ENCODE measurements at regions not wholly inside any gene's neighbourhood (a gene's known extent, or its start where the extent isn't known, plus 50 kb on each side); places are given as distances from the start of the nearest gene placed in this dataset.

DNA sequence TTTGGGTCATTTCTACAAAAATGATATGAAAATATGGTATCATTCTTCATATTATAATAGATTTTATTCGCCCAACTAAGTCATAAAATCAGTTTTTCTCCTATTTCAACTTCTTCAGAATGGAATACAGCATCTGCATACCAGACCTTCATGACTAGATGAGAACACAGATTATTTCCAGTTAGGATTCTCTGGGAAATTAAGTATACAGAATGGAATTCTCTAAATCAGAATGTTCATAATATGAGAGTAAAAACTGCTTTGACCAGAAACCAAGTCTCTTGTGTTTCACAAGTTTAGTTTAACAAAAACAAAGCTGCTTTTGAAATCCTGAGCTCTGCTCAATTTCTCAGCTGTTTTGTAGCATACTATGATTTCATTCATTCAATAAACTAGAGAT is 160.3 kb upstream of the SEMA3A start:
- Histone ChIP-seq H3K27me3 (ENCODE audit: control insufficient read depth, insufficient read depth, low read length) (no peaks in the 10 kb centered on the region), H3K36me3 (ENCODE audit: control insufficient read depth, insufficient read depth, low read length) (no peaks in the 10 kb centered on the region), H3K9ac (ENCODE audit: low read length) (no peak overlapping the region), H3K4me1 (ENCODE audit: control insufficient read depth, insufficient read depth, low read length) (no peaks in the 10 kb centered on the region), H3K4me3 (ENCODE audit: low read length) (no peak overlapping the region), H3K27ac (ENCODE audit: low read depth, low read length) (no peak overlapping the region)

DNA sequence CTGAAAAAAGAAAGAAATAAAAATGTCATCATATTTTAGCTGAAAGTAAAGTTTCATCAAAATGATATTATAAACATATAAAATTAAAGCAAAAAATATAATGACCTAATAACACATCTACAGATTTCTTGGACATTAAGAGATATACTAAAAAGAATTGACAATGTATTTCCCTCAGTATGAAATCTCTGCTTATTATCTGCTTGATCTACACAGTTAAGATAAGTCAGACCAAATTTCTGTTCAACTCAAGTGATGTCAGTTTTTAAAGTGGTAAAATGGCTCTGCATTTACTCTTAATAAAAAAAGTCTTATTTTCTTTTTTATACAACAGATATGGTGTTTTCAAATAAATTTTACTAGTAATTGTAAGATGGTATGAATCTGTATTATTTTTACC is 159.4 kb upstream of the SEMA3A start:
- no peak overlapping the region for H3K9ac ChIP-seq (ENCODE audit: low read length)
- H3K4me3 ChIP-seq (ENCODE audit: low read length), result no peak overlapping the region
- no peaks in the 10 kb centered on the region for H3K36me3 ChIP-seq (ENCODE audit: control insufficient read depth, insufficient read depth, low read length)
- H3K4me1 ChIP-seq (ENCODE audit: control insufficient read depth, insufficient read depth, low read length), result no peaks in the 10 kb centered on the region
- no peaks in the 10 kb centered on the region for H3K27me3 ChIP-seq (ENCODE audit: control insufficient read depth, insufficient read depth, low read length)
- no peak overlapping the region for H3K27ac ChIP-seq (ENCODE audit: low read depth, low read length)

DNA sequence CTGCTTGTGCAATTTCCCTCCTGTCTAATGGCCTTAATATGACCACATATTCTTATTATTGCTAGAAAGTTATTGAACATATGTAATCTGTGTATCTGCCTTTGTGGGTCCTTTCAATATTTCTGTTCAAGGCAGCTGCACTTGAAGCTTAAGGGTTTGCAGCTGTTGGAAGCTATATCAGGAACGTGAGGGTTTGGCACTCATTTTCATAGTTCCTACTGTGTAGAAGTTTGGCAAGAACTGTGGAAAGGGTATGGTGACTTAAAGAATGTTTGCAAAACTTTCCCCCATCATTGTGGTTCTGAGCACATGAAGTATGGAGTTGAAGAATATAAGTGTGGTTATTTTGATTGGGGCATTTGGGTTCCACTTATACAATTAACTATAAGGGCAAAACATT is 144.7 kb upstream of the SEMA3A start:
- Histone ChIP-seq H3K9ac (ENCODE audit: low read length) (no peak overlapping the region), H3K27me3 (ENCODE audit: control insufficient read depth, insufficient read depth, low read length) (no peaks in the 10 kb centered on the region), H3K4me3 (ENCODE audit: low read length) (no peak overlapping the region), H3K27ac (ENCODE audit: low read depth, low read length) (no peak overlapping the region), H3K4me1 (ENCODE audit: control insufficient read depth, insufficient read depth, low read length) (no peaks in the 10 kb centered on the region), H3K36me3 (ENCODE audit: control insufficient read depth, insufficient read depth, low read length) (no peaks in the 10 kb centered on the region)

DNA sequence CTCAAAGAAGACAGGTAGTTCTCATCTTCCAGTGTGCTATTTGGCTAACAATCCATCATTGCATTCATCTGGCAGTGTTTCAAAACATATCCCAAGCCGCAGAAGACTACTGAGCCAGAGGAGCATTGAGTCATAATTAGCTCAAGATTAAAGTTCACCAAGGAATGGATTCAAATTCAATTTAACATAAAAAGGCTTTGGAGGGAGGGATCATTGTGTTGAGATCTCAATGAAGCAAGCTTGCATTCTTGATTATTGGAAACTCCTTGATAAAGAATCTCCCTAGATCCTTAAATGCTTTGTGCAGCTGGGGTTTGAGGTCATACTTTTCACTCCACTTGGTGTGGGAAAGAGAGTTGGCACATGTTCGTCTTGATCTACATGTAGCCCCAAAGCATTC is 142.8 kb upstream of the SEMA3A start:
- Histone ChIP-seq H3K27ac (ENCODE audit: low read depth, low read length) (no peak overlapping the region), H3K36me3 (ENCODE audit: control insufficient read depth, insufficient read depth, low read length) (no peaks in the 10 kb centered on the region), H3K4me1 (ENCODE audit: control insufficient read depth, insufficient read depth, low read length) (no peaks in the 10 kb centered on the region), H3K27me3 (ENCODE audit: control insufficient read depth, insufficient read depth, low read length) (no peaks in the 10 kb centered on the region), H3K4me3 (ENCODE audit: low read length) (no peak overlapping the region), H3K9ac (ENCODE audit: low read length) (no peak overlapping the region)

DNA sequence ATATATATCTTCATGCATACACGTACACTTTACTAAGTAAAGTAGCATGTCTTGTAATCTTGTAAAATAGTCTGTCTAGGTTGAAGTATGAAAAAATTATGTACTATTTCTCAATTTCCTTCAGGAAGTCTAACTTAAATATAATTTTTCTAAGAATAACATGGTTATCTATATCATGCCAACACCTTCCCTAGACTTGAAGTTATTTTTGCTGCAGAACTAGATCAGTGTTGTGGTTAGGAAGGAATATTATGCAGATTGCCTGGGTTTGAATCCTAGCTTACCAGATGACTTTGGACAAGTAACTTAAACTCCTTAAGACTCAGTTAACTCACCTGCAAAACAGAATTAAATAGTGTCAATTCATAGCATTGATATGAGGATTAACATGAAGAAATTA is 142.2 kb upstream of the SEMA3A start:
- Histone ChIP-seq H3K4me3 (ENCODE audit: low read length) (no peak overlapping the region), H3K9ac (ENCODE audit: low read length) (no peak overlapping the region), H3K36me3 (ENCODE audit: control insufficient read depth, insufficient read depth, low read length) (no peaks in the 10 kb centered on the region), H3K4me1 (ENCODE audit: control insufficient read depth, insufficient read depth, low read length) (no peaks in the 10 kb centered on the region), H3K27me3 (ENCODE audit: control insufficient read depth, insufficient read depth, low read length) (no peaks in the 10 kb centered on the region), H3K27ac (ENCODE audit: low read depth, low read length) (no peak overlapping the region)

DNA sequence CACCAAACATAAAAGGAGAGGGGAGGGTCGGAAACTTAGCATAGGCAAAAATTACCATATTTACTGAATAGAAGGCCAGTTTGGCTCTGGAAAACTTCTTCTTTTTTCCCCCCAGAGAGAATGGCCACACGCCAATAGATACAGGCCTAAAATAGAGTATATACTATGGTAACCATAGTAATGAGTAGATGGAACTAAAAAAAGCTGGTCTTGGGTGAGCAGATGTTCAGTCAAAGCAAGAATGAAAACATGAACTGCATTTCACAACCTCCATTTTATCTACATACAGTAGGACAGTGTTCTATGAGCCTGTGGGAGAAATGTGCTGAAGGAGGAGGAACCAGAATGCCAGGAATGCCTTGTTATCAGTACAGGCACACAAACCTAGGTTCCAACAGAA is 141.7 kb upstream of the SEMA3A start:
- Histone ChIP-seq H3K27ac (ENCODE audit: low read depth, low read length) (no peak overlapping the region), H3K27me3 (ENCODE audit: control insufficient read depth, insufficient read depth, low read length) (no peaks in the 10 kb centered on the region), H3K9ac (ENCODE audit: low read length) (no peak overlapping the region), H3K36me3 (ENCODE audit: control insufficient read depth, insufficient read depth, low read length) (no peaks in the 10 kb centered on the region), H3K4me3 (ENCODE audit: low read length) (no peak overlapping the region), H3K4me1 (ENCODE audit: control insufficient read depth, insufficient read depth, low read length) (no peaks in the 10 kb centered on the region)

DNA sequence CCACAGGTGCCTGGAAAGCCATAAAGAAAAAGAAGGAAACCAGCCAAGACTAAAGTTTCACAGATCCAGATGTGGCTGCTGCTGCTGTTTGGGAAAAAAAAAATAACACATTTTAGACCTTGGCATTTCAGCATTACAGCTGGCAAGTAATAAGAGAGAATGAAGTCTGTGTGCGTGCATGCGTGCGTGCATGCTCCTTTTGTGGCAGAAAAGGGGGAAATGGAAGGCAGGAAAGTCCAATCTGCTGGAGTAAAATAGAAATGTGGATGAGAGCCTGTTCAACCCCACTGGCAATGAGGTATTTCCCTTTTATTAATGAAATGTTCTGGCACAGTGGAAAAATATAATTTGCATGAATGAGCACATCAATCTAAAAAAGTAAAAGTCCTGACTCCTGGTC is 137.0 kb upstream of the SEMA3A start:
- no peaks in the 10 kb centered on the region for H3K4me1 ChIP-seq (ENCODE audit: control insufficient read depth, insufficient read depth, low read length)
- no peak overlapping the region for H3K9ac ChIP-seq (ENCODE audit: low read length)
- H3K27me3 ChIP-seq (ENCODE audit: control insufficient read depth, insufficient read depth, low read length), result no peaks in the 10 kb centered on the region
- H3K36me3 ChIP-seq (ENCODE audit: control insufficient read depth, insufficient read depth, low read length), result no peaks in the 10 kb centered on the region
- H3K4me3 ChIP-seq (ENCODE audit: low read length), result no peak overlapping the region
- no peak overlapping the region for H3K27ac ChIP-seq (ENCODE audit: low read depth, low read length)

DNA sequence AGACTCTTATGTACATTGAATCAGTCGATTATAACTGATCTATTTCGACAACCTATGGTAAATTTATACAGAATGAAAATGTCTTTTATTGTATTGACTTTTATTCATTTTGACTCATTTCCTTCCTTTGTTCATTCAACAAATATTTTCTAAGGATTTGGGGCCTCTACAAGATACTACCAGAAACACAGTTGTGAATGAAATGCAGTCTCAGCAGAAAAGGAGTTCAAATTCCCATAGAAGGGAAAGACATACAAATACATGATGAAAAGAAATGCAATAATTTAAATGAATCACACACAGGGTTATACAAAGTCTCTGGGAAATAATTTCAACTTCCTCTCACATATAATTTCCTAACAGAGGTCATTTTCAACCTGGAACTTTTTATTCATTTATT is 134.0 kb upstream of the SEMA3A start:
- H3K4me3 ChIP-seq (ENCODE audit: low read length), result no peak overlapping the region
- H3K36me3 ChIP-seq (ENCODE audit: control insufficient read depth, insufficient read depth, low read length), result no peaks in the 10 kb centered on the region
- H3K9ac ChIP-seq (ENCODE audit: low read length), result no peak overlapping the region
- no peaks in the 10 kb centered on the region for H3K4me1 ChIP-seq (ENCODE audit: control insufficient read depth, insufficient read depth, low read length)
- H3K27ac ChIP-seq (ENCODE audit: low read depth, low read length), result no peak overlapping the region
- no peaks in the 10 kb centered on the region for H3K27me3 ChIP-seq (ENCODE audit: control insufficient read depth, insufficient read depth, low read length)

DNA sequence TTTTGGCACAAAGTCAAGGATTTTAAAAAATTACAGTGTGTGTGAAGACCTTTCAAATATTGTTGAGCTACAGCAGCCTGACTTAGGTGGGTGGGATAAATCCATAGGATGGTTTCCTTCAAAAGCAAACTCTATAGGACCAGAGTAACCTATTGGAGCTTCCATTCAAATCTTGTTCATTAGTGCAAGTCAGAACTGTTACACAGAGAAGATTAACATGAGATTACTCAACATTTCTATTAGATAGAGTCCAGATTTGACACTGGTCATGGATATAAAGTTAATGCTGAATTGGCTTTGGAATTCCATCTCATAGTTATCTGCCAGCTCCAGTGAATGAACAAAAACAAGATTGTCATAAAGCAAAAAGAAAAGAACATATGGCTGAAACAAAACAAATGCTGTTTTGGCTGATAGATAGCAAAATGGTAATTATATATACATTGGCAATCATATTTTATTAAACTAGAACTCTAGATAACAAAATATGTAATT is 129.6 kb upstream of the SEMA3A start:
- Histone ChIP-seq H3K27me3 (ENCODE audit: control insufficient read depth, insufficient read depth, low read length) (no peaks in the 10 kb centered on the region), H3K4me1 (ENCODE audit: control insufficient read depth, insufficient read depth, low read length) (no peaks in the 10 kb centered on the region), H3K36me3 (ENCODE audit: control insufficient read depth, insufficient read depth, low read length) (no peaks in the 10 kb centered on the region), H3K9ac (ENCODE audit: low read length) (no peak overlapping the region), H3K27ac (ENCODE audit: low read depth, low read length) (no peak overlapping the region), H3K4me3 (ENCODE audit: low read length) (no peak overlapping the region)

DNA sequence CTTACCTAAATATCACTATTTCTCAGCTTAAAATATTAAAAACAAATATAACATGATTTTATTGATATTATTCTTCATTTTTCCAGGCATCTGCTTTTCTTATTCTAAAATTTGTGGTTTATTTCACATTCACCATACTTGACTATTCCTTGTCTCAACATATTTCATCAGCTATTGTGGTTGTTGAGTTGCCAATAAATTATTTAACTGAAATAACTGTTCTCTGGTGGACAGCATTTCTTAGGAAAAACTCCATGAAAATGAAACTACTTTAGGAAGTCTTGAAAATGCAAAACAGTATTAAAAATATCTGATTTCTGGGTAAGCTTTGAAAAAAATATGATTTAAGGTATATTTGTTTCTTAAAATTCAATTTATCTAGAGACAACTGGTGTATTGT is 122.9 kb upstream of the SEMA3A start:
- Histone ChIP-seq H3K4me3 (ENCODE audit: low read length) (no peak overlapping the region), H3K9ac (ENCODE audit: low read length) (no peak overlapping the region), H3K27me3 (ENCODE audit: control insufficient read depth, insufficient read depth, low read length) (no peaks in the 10 kb centered on the region), H3K27ac (ENCODE audit: low read depth, low read length) (no peak overlapping the region), H3K4me1 (ENCODE audit: control insufficient read depth, insufficient read depth, low read length) (no peaks in the 10 kb centered on the region), H3K36me3 (ENCODE audit: control insufficient read depth, insufficient read depth, low read length) (no peaks in the 10 kb centered on the region)

DNA sequence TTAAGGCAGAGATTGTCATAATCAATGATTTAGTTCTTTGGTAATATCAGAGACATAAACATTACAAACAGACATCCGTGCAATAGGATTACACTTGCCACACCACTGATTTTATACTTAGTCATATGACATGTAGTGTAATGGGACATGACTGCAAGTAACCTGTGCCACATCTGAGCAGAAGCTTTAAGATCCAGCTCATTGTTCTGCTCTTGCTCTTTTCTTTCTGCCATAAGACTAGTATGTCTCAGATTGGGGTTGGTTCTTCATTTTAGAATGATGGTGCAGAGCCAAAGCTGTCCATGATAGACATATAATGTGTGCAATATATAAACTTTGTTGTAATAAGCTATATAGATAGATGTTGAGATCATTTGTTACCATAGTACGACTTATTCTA is 119.7 kb upstream of the SEMA3A start:
- Histone ChIP-seq H3K4me3 (ENCODE audit: low read length) (peak overlapping the region; percentile 44), H3K9ac (ENCODE audit: low read length) (no peak overlapping the region), H3K4me1 (ENCODE audit: control insufficient read depth, insufficient read depth, low read length) (no peaks in the 10 kb centered on the region), H3K27ac (ENCODE audit: low read depth, low read length) (peak overlapping the region; percentile 75), H3K36me3 (ENCODE audit: control insufficient read depth, insufficient read depth, low read length) (no peaks in the 10 kb centered on the region), H3K27me3 (ENCODE audit: control insufficient read depth, insufficient read depth, low read length) (no peaks in the 10 kb centered on the region)

DNA sequence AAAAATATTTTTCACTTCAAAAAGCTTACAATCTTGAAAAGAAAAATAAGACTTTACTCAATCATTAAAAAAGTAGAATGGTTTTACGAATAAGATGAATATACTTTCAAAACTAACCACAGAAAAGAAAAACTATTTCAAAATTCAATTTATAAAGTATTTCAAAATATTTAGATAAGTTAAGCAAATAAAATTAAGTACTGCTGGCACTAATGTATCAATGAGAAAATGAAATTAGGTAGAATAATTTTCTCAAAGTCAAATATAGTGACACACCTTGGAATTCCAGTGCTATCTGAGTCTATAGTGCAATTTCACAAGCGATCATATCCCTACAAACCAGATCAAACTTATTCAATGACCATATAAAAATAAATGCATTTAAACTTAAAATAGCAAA is 109.8 kb upstream of the SEMA3A start:
- H3K9ac ChIP-seq (ENCODE audit: low read length), result no peak overlapping the region
- no peak overlapping the region for H3K4me3 ChIP-seq (ENCODE audit: low read length)
- no peaks in the 10 kb centered on the region for H3K27me3 ChIP-seq (ENCODE audit: control insufficient read depth, insufficient read depth, low read length)
- H3K4me1 ChIP-seq (ENCODE audit: control insufficient read depth, insufficient read depth, low read length), result peaks cover 2% of the 10 kb centered on the region
- H3K27ac ChIP-seq (ENCODE audit: low read depth, low read length), result no peak overlapping the region
- no peaks in the 10 kb centered on the region for H3K36me3 ChIP-seq (ENCODE audit: control insufficient read depth, insufficient read depth, low read length)

DNA sequence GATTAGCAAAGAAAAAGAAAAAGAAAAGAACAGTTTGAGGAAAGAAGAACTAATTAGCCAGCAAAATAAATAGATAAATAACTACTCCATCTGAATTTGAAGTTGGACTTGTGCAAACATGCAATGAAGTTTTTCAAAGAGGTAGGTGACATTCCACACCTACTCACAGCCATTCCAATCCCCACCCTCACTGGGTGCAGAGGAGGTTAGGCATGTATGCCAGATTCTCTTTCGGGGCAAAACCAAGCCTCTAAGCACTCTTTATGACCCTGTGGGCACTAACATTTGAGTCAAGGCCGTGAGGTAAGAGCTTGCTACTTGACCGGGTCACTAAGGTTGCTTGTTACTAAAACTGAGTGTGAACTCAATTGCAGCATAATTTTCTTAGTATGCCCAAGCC is 108.4 kb upstream of the SEMA3A start:
- Histone ChIP-seq H3K9ac (ENCODE audit: low read length) (no peak overlapping the region), H3K27me3 (ENCODE audit: control insufficient read depth, insufficient read depth, low read length) (no peaks in the 10 kb centered on the region), H3K27ac (ENCODE audit: low read depth, low read length) (no peak overlapping the region), H3K36me3 (ENCODE audit: control insufficient read depth, insufficient read depth, low read length) (no peaks in the 10 kb centered on the region), H3K4me1 (ENCODE audit: control insufficient read depth, insufficient read depth, low read length) (peaks cover 2% of the 10 kb centered on the region), H3K4me3 (ENCODE audit: low read length) (no peak overlapping the region)

Data from rectal smooth muscle tissue (tissue), 1 donor.